H1 (cell line): ENCODE measurements at regions not wholly inside any gene's neighbourhood (a gene's known extent, or its start where the extent isn't known, plus 50 kb on each side); places are given as distances from the start of the nearest gene placed in this dataset.

Experiments
- CTCF ChIA-PET: fragments of 300-600 bp; sonication (Branson Sonifier 250); formaldehyde crosslinking; loops from one replicate; lab custom pipeline; 2021; ENCODE audit not compliant: partially characterized antibody; lab: Charles Lee
- POLR2A ChIA-PET: fragments of 300-600 bp; sonication (Branson Sonifier 250); formaldehyde crosslinking; loops from one replicate; lab custom pipeline; 2021; ENCODE audit warnings: inconsistent platforms; ENCODE audit not compliant: partially characterized antibody; lab: Charles Lee
- DNase-seq, 2 experiments: peaks; one replicate each; pipeline versions ENCODE4 v3.0.0 to v3.0.0-alpha.2; 2010 to 2022; ENCODE audit warnings: low spot score in 2 of 2, low read depth in 1 of 2, mixed read lengths in 1 of 2
- FAIRE-seq: peaks from 2 replicates; lab custom pipeline; 2011; peaks lifted over from hg19 to GRCh38; lab: Jason Lieb, UNC
- H2AFZ ChIP-seq: 2 replicates; pipeline ENCODE4 v1.8.1; 2012; ENCODE audit warnings: low read length, inconsistent platforms
- H2AK5ac ChIP-seq: 2 replicates; pipeline ENCODE4 v1.6.1; 2013; ENCODE audit warnings: low read depth, low read length
- H2BK120ac ChIP-seq: replicated peaks from 2 replicates; pipeline ENCODE3; 2013; ENCODE audit warnings: low read depth, low read length, inconsistent platforms
- H2BK12ac ChIP-seq: 2 replicates; pipeline ENCODE4 v1.6.1; 2013; ENCODE audit warnings: low read depth, low read length
- H2BK15ac ChIP-seq: 2 replicates; pipeline ENCODE4 v1.6.1; 2013; ENCODE audit warnings: low read length
- H2BK20ac ChIP-seq: 2 replicates; pipeline ENCODE4 v1.6.1; 2013; ENCODE audit warnings: low read length
- H2BK5ac ChIP-seq: 2 replicates; pipeline ENCODE4 v1.6.1; 2013; ENCODE audit warnings: low read depth, low read length
- H3K14ac ChIP-seq: 2 replicates; pipeline ENCODE4 v1.6.1; 2013; ENCODE audit warnings: inconsistent platforms; ENCODE audit not compliant: insufficient read length
- H3K18ac ChIP-seq: 2 replicates; pipeline ENCODE4 v1.6.1; 2013; ENCODE audit warnings: low read length; ENCODE audit errors: extremely low read depth
- H3K23ac ChIP-seq: 2 replicates; pipeline ENCODE4 v1.6.1; 2013; ENCODE audit warnings: inconsistent platforms; ENCODE audit not compliant: insufficient read length
- H3K23me2 ChIP-seq: 2 replicates; pipeline ENCODE4 v1.6.1; 2013; ENCODE audit warnings: low read depth, low read length
- H3K27ac ChIP-seq: 2 replicates; pipeline ENCODE4 v1.6.1; 2011; ENCODE audit warnings: low read depth, low read length, inconsistent platforms
- H3K27me3 ChIP-seq, 4 experiments: replicated peaks in 1 of 4; 1 replicate in 1 of 4; 2 replicates in 3 of 4; pipeline versions ENCODE4 v1.6.1 to v1.8.1; 2011 to 2013; ENCODE audit warnings: low read length in 3 of 4, mild to moderate bottlenecking in 3 of 4, inconsistent platforms in 2 of 4, mixed read lengths in 2 of 4, moderate library complexity in 1 of 4; ENCODE audit not compliant: control insufficient read depth in 3 of 4, insufficient read depth in 3 of 4; ENCODE audit errors: extremely low read depth in 1 of 4
- H3K36me3 ChIP-seq, 4 experiments: 2 replicates each; pipeline versions ENCODE4 v1.6.1 to v1.8.1; 2011 to 2013; ENCODE audit warnings: mild to moderate bottlenecking in 4 of 4, low read length in 3 of 4, moderate library complexity in 2 of 4, control low read depth in 1 of 4, inconsistent platforms in 1 of 4; ENCODE audit not compliant: insufficient read depth in 4 of 4, control insufficient read depth in 2 of 4
- H3K4ac ChIP-seq: replicated peaks from 2 replicates; pipeline ENCODE3; 2013; ENCODE audit warnings: low read length, low read depth, mixed read lengths, inconsistent platforms; ENCODE audit not compliant: insufficient read length
- H3K4me1 ChIP-seq, 4 experiments: replicated peaks in 1 of 4; 1 replicate in 1 of 4; 2 replicates in 3 of 4; pipeline versions ENCODE4 v1.6.1 to v1.8.1; 2011 to 2013; ENCODE audit warnings: low read length in 3 of 4, inconsistent platforms in 2 of 4, mixed read lengths in 1 of 4; ENCODE audit not compliant: insufficient read depth in 4 of 4, control insufficient read depth in 3 of 4
- H3K4me2 ChIP-seq, 2 experiments: 2 replicates each; pipeline versions ENCODE4 v1.6.1 to v1.8.1; 2011 to 2013; ENCODE audit warnings: low read depth in 2 of 2, low read length in 2 of 2, control low read depth in 1 of 2, inconsistent platforms in 1 of 2, mild to moderate bottlenecking in 1 of 2; ENCODE audit not compliant: insufficient read depth in 1 of 2
- H3K4me3 ChIP-seq, 4 experiments: fragments of 200-600, 300-600 bp in 1 of 4; sonication (generic), shearing (Covaris generic), sonication (Bioruptor Twin) in 1 of 4; 2 replicates each; pipeline versions ENCODE4 v1.5.1 to v1.8.1; 2011 to 2016; ENCODE audit warnings: low read length in 4 of 4, low read depth in 3 of 4, control low read depth in 2 of 4, inconsistent platforms in 2 of 4, mild to moderate bottlenecking in 2 of 4, mixed read lengths in 1 of 4, moderate library complexity in 1 of 4; ENCODE audit not compliant: insufficient read depth in 2 of 4; ENCODE audit errors: extremely low read depth in 1 of 4
- H3K56ac ChIP-seq: replicated peaks from 2 replicates; pipeline ENCODE3; 2013; ENCODE audit warnings: low read depth, mild to moderate bottlenecking, mixed read lengths, low read length, inconsistent platforms; ENCODE audit not compliant: insufficient read length
- H3K79me1 ChIP-seq: 2 replicates; pipeline ENCODE4 v1.6.1; 2013; ENCODE audit warnings: low read depth, low read length, control low read depth
- H3K79me2 ChIP-seq, 2 experiments: 2 replicates each; pipeline versions ENCODE4 v1.6.1 to v1.8.1; 2012 to 2013; ENCODE audit warnings: low read length in 2 of 2, mild to moderate bottlenecking in 2 of 2, inconsistent platforms in 1 of 2; ENCODE audit not compliant: insufficient read depth in 2 of 2, control insufficient read depth in 1 of 2
- H3K9ac ChIP-seq, 4 experiments: replicated peaks in 1 of 4; 1 replicate in 1 of 4; 2 replicates in 3 of 4; pipeline versions ENCODE4 v1.6.1 to v1.8.1; 2011 to 2013; ENCODE audit warnings: low read depth in 3 of 4, low read length in 3 of 4, control low read depth in 2 of 4, mild to moderate bottlenecking in 2 of 4, moderate library complexity in 2 of 4, inconsistent platforms in 1 of 4; ENCODE audit errors: extremely low read depth in 1 of 4
- H3K9me3 ChIP-seq, 2 experiments: 2 replicates each; pipeline versions ENCODE4 v1.6.1 to v1.8.1; 2012 to 2013; ENCODE audit warnings: mild to moderate bottlenecking in 2 of 2, moderate library complexity in 2 of 2, control low read depth in 1 of 2, inconsistent platforms in 1 of 2, low read depth in 1 of 2, low read length in 1 of 2, mixed read lengths in 1 of 2; ENCODE audit not compliant: insufficient read depth in 2 of 2
- H4K20me1 ChIP-seq, 2 experiments: replicated peaks in 1 of 2; 2 replicates each; pipeline versions ENCODE3 to v1.8.1; 2011 to 2013; ENCODE audit warnings: inconsistent platforms in 2 of 2, low read length in 2 of 2, mild to moderate bottlenecking in 1 of 2; ENCODE audit not compliant: insufficient read depth in 2 of 2, control insufficient read depth in 1 of 2
- H4K5ac ChIP-seq: 2 replicates; pipeline ENCODE4 v1.6.1; 2013; ENCODE audit warnings: low read length, low read depth, mixed read lengths, inconsistent platforms; ENCODE audit not compliant: insufficient read length
- H4K8ac ChIP-seq: 2 replicates; pipeline ENCODE4 v1.8.0; 2013; ENCODE audit warnings: mild to moderate bottlenecking, moderate library complexity, low read length, inconsistent platforms; ENCODE audit not compliant: insufficient read depth; ENCODE audit errors: extremely low read depth
- H4K91ac ChIP-seq: replicated peaks from 2 replicates; pipeline ENCODE3; 2013; ENCODE audit warnings: low read length, mixed read lengths, inconsistent platforms; ENCODE audit not compliant: insufficient read length
- EP300 ChIP-seq, 2 experiments: IDR thresholded peaks; 1 replicate in 1 of 2; 2 replicates in 1 of 2; pipeline ENCODE4 v1.6.1; 2011 to 2012; ENCODE audit warnings: low read depth in 2 of 2, low read length in 2 of 2, mild to moderate bottlenecking in 2 of 2, borderline replicate concordance in 1 of 2, inconsistent platforms in 1 of 2, moderate library complexity in 1 of 2
- HDAC2 ChIP-seq, 2 experiments: fragments of 300-600 bp in 1 of 2; sonication (generic) in 1 of 2; IDR thresholded peaks; 2 replicates each; pipeline ENCODE4 v1.6.1; 2011 to 2012; ENCODE audit warnings: low read depth in 2 of 2, low read length in 2 of 2, mild to moderate bottlenecking in 2 of 2, moderate library complexity in 2 of 2, borderline replicate concordance in 1 of 2, inconsistent platforms in 1 of 2
- NRF1 ChIP-seq: IDR thresholded peaks from 2 replicates; pipeline ENCODE4 v1.6.1; 2011; ENCODE audit warnings: mild to moderate bottlenecking, low read depth, low read length, improper control_type of control experiment
- RAD21 ChIP-seq, 2 experiments: IDR thresholded peaks in 1 of 2; conservative IDR thresholded peaks in 1 of 2; 2 replicates each; pipeline ENCODE4 v1.6.1; 2011; ENCODE audit warnings: low read depth in 2 of 2, low read length in 2 of 2, improper control_type of control experiment in 1 of 2, inconsistent platforms in 1 of 2, mild to moderate bottlenecking in 1 of 2, moderate library complexity in 1 of 2
- SIN3A ChIP-seq, 2 experiments: IDR thresholded peaks in 1 of 2; conservative IDR thresholded peaks in 1 of 2; 2 replicates each; pipeline ENCODE4 v1.6.1; 2011 to 2012; ENCODE audit warnings: low read length in 2 of 2, improper control_type of control experiment in 1 of 2, low read depth in 1 of 2, mild to moderate bottlenecking in 1 of 2
- TCF12 ChIP-seq: IDR thresholded peaks from 2 replicates; pipeline ENCODE4 v1.6.1; 2011; ENCODE audit warnings: low read depth, mild to moderate bottlenecking, low read length
- WGBS, 2 experiments: shearing (Covaris generic) in 1 of 2; methylation state at CpG; one replicate each; pipeline versions ENCODE4 v1.1.6 to v1.1.7; 2013 to 2015; ENCODE audit warnings: low lambda C conversion rate in 2 of 2, mixed read lengths in 2 of 2, inconsistent platforms in 1 of 2, low coverage in 1 of 2, missing lambda C conversion rate in 1 of 2; ENCODE audit not compliant: insufficient replicate concordance in 2 of 2, insufficient coverage in 1 of 2, insufficient read length in 1 of 2; ENCODE audit errors: extremely low coverage in 1 of 2, missing lambda C conversion rate in 1 of 2; 5-methylcytosine and 5-hydroxymethylcytosine counted together

DNA sequence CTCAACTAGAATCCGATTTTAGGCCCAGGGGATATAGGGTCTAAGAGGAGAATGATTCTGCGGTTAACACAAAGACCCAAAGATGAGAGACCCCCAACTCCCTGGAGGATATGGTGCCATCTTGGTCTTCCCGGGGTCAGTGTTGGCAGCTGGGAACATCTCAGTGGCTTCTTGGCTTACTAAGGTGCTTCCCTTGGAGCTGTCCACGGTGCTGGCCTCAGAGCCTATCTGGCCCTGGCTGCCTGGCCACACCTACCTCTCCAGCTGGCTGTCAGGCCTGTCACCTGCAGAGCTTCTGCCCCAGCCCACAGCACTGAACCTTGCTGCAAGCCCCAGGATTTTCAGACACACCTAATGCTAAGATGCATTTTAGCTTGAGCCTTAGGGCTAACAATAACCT is 70.7 kb upstream of the THY1 start:
- Histone ChIP-seq H3K27ac (no peak overlapping the region), H2AK5ac (no peak overlapping the region), H3K56ac (no peak overlapping the region), H2BK12ac (no peak overlapping the region), H4K8ac (no peak overlapping the region), H3K14ac (no peak overlapping the region), H4K91ac (no peak overlapping the region), H3K36me3 (no peaks in the 10 kb centered on the region), H4K20me1 (peaks cover 0 to 5% of the 10 kb centered on the region in 2 experiments), H3K23me2 (peaks cover 5% of the 10 kb centered on the region; the same call in 1 of the 2 replicates), H3K23ac (no peak overlapping the region), H4K5ac (no peak overlapping the region), H3K79me2 (no peaks in the 10 kb centered on the region), H3K79me1 (no peaks in the 10 kb centered on the region), H2BK20ac (no peak overlapping the region), H2BK120ac (no peak overlapping the region), H2BK15ac (no peak overlapping the region), H3K27me3 (no peaks in the 10 kb centered on the region), H3K9me3 (no peaks in the 10 kb centered on the region), H3K4ac (no peak overlapping the region), H3K4me2 (no peak overlapping the region), H3K18ac (no peak overlapping the region), H2AFZ (no peak overlapping the region), H3K9ac (no peak overlapping the region), H3K4me1 (peaks cover 0 to 22% (median 14%) of the 10 kb centered on the region in 4 experiments; a peak in 6 of 7 replicates), H3K4me3 (no peak overlapping the region), H2BK5ac (no peak overlapping the region)
- peak in 1 of 2 experiments; percentile 86 for DNase-seq
- ChIA-PET CTCF (interaction anchor here (0.7 to 7.5 kb wide), 10 partner anchors 9 to 235 kb away, joined by 3 to 79 read pairs (median 4); partner anchors contain the start of gene NECTIN1), POLR2A (no interaction called here)
- 76% methylated on average over 4 of the region's 4 CpGs; no CpG with 5 or more reads in 1 of the 2 experiments for whole genome bisulfite sequencing, 2 experiments
- no peak for FAIRE-seq
- TF ChIP-seq HDAC2 (IDR thresholded peaks at IDR 0.05; ENCODE audit: borderline replicate concordance in 1 of 2, low read depth in 2 of 2, low read length in 2 of 2) (peak; percentile 98 to 99), TCF12 (0 out of 2 replicates have a peak, but pooled peaks have one; percentile 17), SIN3A (conservative IDR thresholded peaks at IDR 0.05 in 1 of 2, IDR thresholded peaks at IDR 0.05 in 1 of 2; ENCODE audit: low read depth in 1 of 2, low read length in 2 of 2) (peak; percentile 100), EP300 (IDR thresholded peaks at IDR 0.05; ENCODE audit: borderline replicate concordance in 1 of 2, low read depth in 2 of 2, low read length in 2 of 2) (no peak), RAD21 (IDR thresholded peaks at IDR 0.05 in 1 of 2, conservative IDR thresholded peaks at IDR 0.05 in 1 of 2; ENCODE audit: low read depth in 2 of 2, low read length in 2 of 2) (0 out of 4 replicates have a peak, but pooled peaks of 1 of the 2 experiments have one; percentile 13), NRF1 (no peak)
